Aorta (tissue), 5 donors: ENCODE measurements at regions not wholly inside any gene's neighbourhood (a gene's known extent, or its start where the extent isn't known, plus 50 kb on each side); places are given as distances from the start of the nearest gene placed in this dataset.

Experiments
- ATAC-seq: fragments of 200-7000 bp; cut with Tn5 transposase; one replicate; pipeline ENCODE4 v1.9.1; 2022; ENCODE audit warnings: moderate library complexity; ENCODE audit not compliant: low FRiP score
- DNase-seq, 2 donors: peaks; one replicate each; pipeline ENCODE4 v3.0.0-alpha.2; 2020
- H3K27ac ChIP-seq, 2 donors: one replicate each; pipeline ENCODE4 v1.5.1; 2013; ENCODE audit warnings: low read length in 2 of 2, mild to moderate bottlenecking in 2 of 2, moderate library complexity in 2 of 2, control low read depth in 1 of 2, inconsistent platforms in 1 of 2, low read depth in 1 of 2
- H3K27me3 ChIP-seq, 2 donors: one replicate each; pipeline ENCODE4 v1.6.1; 2013; ENCODE audit warnings: control low read depth in 1 of 2, low read length in 1 of 2, mild to moderate bottlenecking in 1 of 2, moderate library complexity in 1 of 2; ENCODE audit not compliant: insufficient read depth in 2 of 2, control insufficient read depth in 1 of 2
- H3K36me3 ChIP-seq, 2 donors: one replicate each; pipeline ENCODE4 v1.6.1; 2013; ENCODE audit warnings: control low read depth in 1 of 2, low read length in 1 of 2, mild to moderate bottlenecking in 1 of 2; ENCODE audit not compliant: insufficient read depth in 2 of 2, control insufficient read depth in 1 of 2
- H3K4me1 ChIP-seq, 2 donors: one replicate each; pipeline ENCODE4 v1.6.1; 2013; ENCODE audit warnings: low read length in 2 of 2, control low read depth in 1 of 2, mild to moderate bottlenecking in 1 of 2, moderate library complexity in 1 of 2; ENCODE audit not compliant: insufficient read depth in 2 of 2, control insufficient read depth in 1 of 2
- H3K4me3 ChIP-seq, 2 donors: one replicate each; pipeline ENCODE4 v1.5.1; 2013; ENCODE audit warnings: low read length in 2 of 2, control low read depth in 1 of 2, mild to moderate bottlenecking in 1 of 2
- H3K9me3 ChIP-seq: one replicate; pipeline ENCODE4 v1.6.1; 2013; ENCODE audit warnings: mild to moderate bottlenecking, low read length; ENCODE audit not compliant: control insufficient read depth
- WGBS, 2 donors: extraction: QIAGEN DNeasy Blood & Tissue Kit; methylation state at CpG; one replicate each; pipeline ENCODE4 v1.1.7; 2013; 5-methylcytosine and 5-hydroxymethylcytosine counted together
- intact Hi-C, 2 donors: fragments of 100-400 bp; cut with DNase I; formaldehyde crosslinking; loops; one replicate each; pipeline versions ENCODE4 v1.14.2 to v1.15.0; 2022
- donor health status: healthy with polysubstance abuse.
- donor health status: Bipolar disorder and iron deficiency.
- donor health status: DM: no; HTN: no; CAD: no.
- donor health status: DM: no; HTN: no; CAD: no.
- donor health status: DM: yes; HTN: yes; CAD: no.

- H3K36me3 ChIP-seq, result no peaks in the 10 kb centered on the region
- no peaks in the 10 kb centered on the region for H3K9me3 ChIP-seq
- DNase-seq (no peak), ATAC-seq (no peak)
- no peaks in the 10 kb centered on the region for H3K4me1 ChIP-seq
- H3K27ac ChIP-seq, result no peak overlapping the region
- no peak overlapping the region for H3K4me3 ChIP-seq
- WGBS, 2 donors, result 58 to 74% methylated on average over 2 of the region's 2 CpGs
- H3K27me3 ChIP-seq, result no peaks in the 10 kb centered on the region
- intact Hi-C loops, result no loop called here
Observed at GRCh38 chr2:167510071-167510759, 621.9 kb downstream of the XIRP2 start.

DNA sequence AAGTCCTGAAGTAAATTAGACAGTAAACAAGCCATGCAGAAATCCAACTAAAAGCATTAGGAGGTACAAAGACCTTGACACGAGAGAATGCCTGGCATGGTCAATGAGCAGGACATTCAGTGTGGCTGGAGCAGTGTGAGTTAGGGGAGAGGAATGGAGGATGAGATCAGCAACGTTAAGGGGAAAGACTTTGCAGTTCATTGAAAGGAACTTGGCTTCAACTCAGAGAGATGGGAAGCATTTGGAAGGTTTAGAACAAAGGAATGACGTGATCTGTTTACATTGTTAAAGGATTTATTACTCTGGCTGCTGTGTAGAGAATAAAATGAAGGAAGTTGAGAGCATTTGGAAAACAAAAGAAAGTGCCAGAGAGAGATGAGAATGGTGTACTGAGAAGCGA is 621.3 kb downstream of the XIRP2 start:
- Histone ChIP-seq H3K27ac (no peak overlapping the region), H3K4me3 (no peak overlapping the region), H3K4me1 (no peaks in the 10 kb centered on the region), H3K9me3 (no peaks in the 10 kb centered on the region), H3K27me3 (no peaks in the 10 kb centered on the region), H3K36me3 (no peaks in the 10 kb centered on the region)
- intact Hi-C loops, result no loop called here
- no peak for ATAC-seq
- 30 to 33% methylated on average over 4 of the region's 4 CpGs for WGBS, 2 donors
- DNase-seq, result no peak

DNA sequence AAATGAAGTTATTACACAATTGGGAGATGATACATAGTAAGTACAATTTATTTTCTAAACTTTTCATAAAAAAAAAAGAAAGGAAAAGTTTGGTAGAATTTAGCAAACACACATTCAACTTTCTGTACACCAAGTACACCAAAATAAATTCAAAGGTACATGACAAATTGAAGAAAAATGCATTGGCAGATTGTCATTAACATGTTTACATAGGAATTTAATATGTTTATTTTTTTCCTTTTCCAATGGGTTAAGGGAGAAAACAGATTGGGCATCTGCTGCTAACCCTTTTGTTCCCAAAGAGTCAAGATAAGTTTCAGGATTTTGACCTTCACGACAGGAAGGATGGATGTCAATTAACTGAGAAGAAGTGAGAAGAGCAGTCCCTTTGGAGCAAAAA is 620.4 kb downstream of the XIRP2 start:
- no peaks in the 10 kb centered on the region for H3K27me3 ChIP-seq
- no peaks in the 10 kb centered on the region for H3K36me3 ChIP-seq
- no peak for ATAC-seq
- no peaks in the 10 kb centered on the region for H3K9me3 ChIP-seq
- no peaks in the 10 kb centered on the region for H3K4me1 ChIP-seq
- DNase-seq, result no peak
- intact Hi-C loops, result no loop called here
- H3K4me3 ChIP-seq, result no peak overlapping the region
- H3K27ac ChIP-seq, result no peak overlapping the region
- WGBS, 2 donors, result 73 to 80% methylated on average over 1 of the region's 1 CpG

DNA sequence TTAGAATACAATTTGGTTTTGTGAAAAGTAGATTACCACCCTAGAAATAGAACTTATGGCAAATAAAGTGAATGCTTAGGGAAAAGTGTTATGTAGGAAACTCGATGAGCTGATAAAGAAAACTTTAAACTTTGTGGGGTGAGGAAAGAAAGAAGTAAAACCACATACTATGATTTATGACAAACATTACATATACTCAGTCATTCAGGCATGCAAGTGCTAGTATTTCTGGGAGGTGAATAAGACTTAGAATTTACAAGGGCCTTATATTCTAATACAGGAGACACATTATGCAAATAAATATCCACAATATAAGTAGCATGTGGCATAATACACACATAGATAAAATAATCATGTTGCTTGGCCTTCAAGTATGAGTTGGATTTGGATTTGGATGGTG is 618.1 kb downstream of the XIRP2 start:
- H3K4me3 ChIP-seq, result no peak overlapping the region
- no peaks in the 10 kb centered on the region for H3K27me3 ChIP-seq

GRCh38 chr2:167504695-167505094 is 616.4 kb downstream of the XIRP2 start:
- intact Hi-C loops, result no loop called here
- ATAC-seq, result no peak
- no peaks in the 10 kb centered on the region for H3K9me3 ChIP-seq
- no peak overlapping the region for H3K4me3 ChIP-seq
- no peaks in the 10 kb centered on the region for H3K27me3 ChIP-seq
- no peak overlapping the region for H3K27ac ChIP-seq
- H3K4me1 ChIP-seq, result no peaks in the 10 kb centered on the region
- H3K36me3 ChIP-seq, result no peaks in the 10 kb centered on the region
- DNase-seq, result no peak

More for the DNA sequence above, 618.1 kb downstream of the XIRP2 start:
- Histone ChIP-seq H3K9me3 (no peaks in the 10 kb centered on the region), H3K4me1 (no peaks in the 10 kb centered on the region), H3K36me3 (no peaks in the 10 kb centered on the region), H3K27ac (no peak overlapping the region)
- intact Hi-C loops, result no loop called here
- WGBS, 2 donors, result 33 to 51% methylated on average over 1 of the region's 1 CpG
- DNase-seq (no peak), ATAC-seq (no peak)

- Histone ChIP-seq H3K4me3 (no peak overlapping the region), H3K27ac (no peak overlapping the region), H3K36me3 (no peaks in the 10 kb centered on the region), H3K9me3 (no peaks in the 10 kb centered on the region), H3K27me3 (no peaks in the 10 kb centered on the region), H3K4me1 (no peaks in the 10 kb centered on the region)
- ATAC-seq (no peak), DNase-seq (no peak)
- intact Hi-C loops, result no loop called here
Observed at GRCh38 chr2:167504061-167504460, 615.8 kb downstream of the XIRP2 start.

GRCh38 chr2:167501618-167502017 is 613.3 kb downstream of the XIRP2 start:
- no peak for ATAC-seq
- no peaks in the 10 kb centered on the region for H3K4me1 ChIP-seq
- no peaks in the 10 kb centered on the region for H3K36me3 ChIP-seq
- no peaks in the 10 kb centered on the region for H3K27me3 ChIP-seq
- no peak for DNase-seq
- 95% methylated on average over 1 of the region's 1 CpG for WGBS, 2 donors
- H3K9me3 ChIP-seq, result no peaks in the 10 kb centered on the region
- intact Hi-C loops, result no loop called here
- H3K27ac ChIP-seq, result no peak overlapping the region
- H3K4me3 ChIP-seq, result no peak overlapping the region

DNA sequence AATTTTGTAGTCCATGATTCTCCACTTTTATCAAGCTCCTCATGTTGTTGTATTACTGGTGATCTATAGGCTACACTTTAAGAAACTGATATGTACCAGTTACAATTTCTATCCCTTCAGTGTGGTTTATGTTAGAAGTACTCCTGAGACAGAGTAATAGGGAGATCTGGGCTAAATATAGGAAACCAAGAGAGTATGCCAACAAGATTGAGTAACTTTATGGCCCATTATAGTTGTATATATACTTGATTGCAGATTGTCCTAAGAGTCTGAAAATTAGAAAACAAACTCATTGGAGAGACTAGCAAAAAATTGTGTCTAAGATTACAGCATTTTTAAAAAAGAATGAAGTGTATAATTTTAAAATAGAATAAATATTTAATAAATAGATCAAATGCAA is 605.6 kb downstream of the XIRP2 start:
- H3K4me1 ChIP-seq, result peaks cover 0 to 3% of the 10 kb centered on the region in 2 donors
- no peaks in the 10 kb centered on the region for H3K36me3 ChIP-seq
- H3K4me3 ChIP-seq, result no peak overlapping the region
- no peak for ATAC-seq
- H3K27me3 ChIP-seq, result no peaks in the 10 kb centered on the region
- no peak for DNase-seq
- no peak overlapping the region for H3K27ac ChIP-seq
- H3K9me3 ChIP-seq, result no peaks in the 10 kb centered on the region
- intact Hi-C loops, result no loop called here

DNA sequence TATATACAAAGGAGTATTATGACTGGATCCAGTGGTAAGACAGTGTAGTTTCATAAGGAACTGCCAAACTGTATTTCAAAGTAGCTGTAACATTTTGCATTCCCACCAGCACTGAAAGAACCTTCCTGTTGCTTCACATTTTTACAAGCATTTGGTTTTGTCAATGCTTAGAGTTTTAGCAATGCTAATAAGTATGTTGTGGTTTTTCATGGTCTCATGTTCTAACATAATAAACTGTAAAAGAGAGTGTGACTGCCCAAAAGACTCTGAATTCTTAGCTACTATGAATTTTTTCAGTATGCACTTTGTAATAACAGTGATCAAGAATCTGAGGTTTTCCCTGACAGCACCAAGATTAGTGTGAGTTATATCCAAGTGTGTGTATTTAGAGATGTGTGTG is 604.2 kb downstream of the XIRP2 start:
- Histone ChIP-seq H3K36me3 (no peaks in the 10 kb centered on the region), H3K4me3 (no peak overlapping the region), H3K27me3 (no peaks in the 10 kb centered on the region), H3K4me1 (peaks cover 0 to 3% of the 10 kb centered on the region in 2 donors), H3K27ac (no peak overlapping the region), H3K9me3 (no peaks in the 10 kb centered on the region)
- DNase-seq, result no peak
- intact Hi-C loops, result no loop called here
- ATAC-seq, result no peak
